ENCODE measurements at regions not wholly inside any gene's neighbourhood (a gene's known extent, or its start where the extent isn't known, plus 50 kb on each side); places are given as distances from the start of the nearest gene placed in this dataset.

- TF ChIP-seq POLR2A (IDR thresholded peaks at IDR 0.05; ENCODE audit: low read depth, low read length), result no peak
- FAIRE-seq (no peak), DNase-seq (ENCODE audit: insufficient read length, low spot score) (no peak)
These were observed 318.3 kb downstream of the MN1 start for GRCh38 chr22:27483095-27483785.

- no peak for DNase-seq (ENCODE audit: insufficient read length, low spot score)
- FAIRE-seq, result no peak
- TF ChIP-seq POLR2A (IDR thresholded peaks at IDR 0.05; ENCODE audit: low read depth, low read length), result no peak
These were observed 315.7 kb downstream of the MN1 start for GRCh38 chr22:27485842-27486241.

GRCh38 chr22:27487600-27488452 lies 313.7 kb downstream of the MN1 start:
- no peak for TF ChIP-seq POLR2A (IDR thresholded peaks at IDR 0.05; ENCODE audit: low read depth, low read length)
- DNase-seq (ENCODE audit: insufficient read length, low spot score) (no peak), FAIRE-seq (no peak)

- DNase-seq (ENCODE audit: insufficient read length, low spot score), result no peak
- no peak for FAIRE-seq
- no peak for TF ChIP-seq POLR2A (IDR thresholded peaks at IDR 0.05; ENCODE audit: low read depth, low read length)
These were observed 312.9 kb downstream of the MN1 start for GRCh38 chr22:27488456-27489177.

- FAIRE-seq (no peak), DNase-seq (ENCODE audit: insufficient read length, low spot score) (no peak)
These were observed 312.3 kb downstream of the MN1 start for GRCh38 chr22:27489178-27489675.

GRCh38 chr22:27490080-27490479 lies 311.5 kb downstream of the MN1 start:
- TF ChIP-seq POLR2A (IDR thresholded peaks at IDR 0.05; ENCODE audit: low read depth, low read length), result no peak
- no peak for FAIRE-seq
- no peak for DNase-seq (ENCODE audit: insufficient read length, low spot score)

More at GRCh38 chr22:27489178-27489675, 312.3 kb downstream of the MN1 start:
- TF ChIP-seq POLR2A (IDR thresholded peaks at IDR 0.05; ENCODE audit: low read depth, low read length), result no peak

GRCh38 chr22:27491888-27492287 lies 309.7 kb downstream of the MN1 start:
- no peak for TF ChIP-seq POLR2A (IDR thresholded peaks at IDR 0.05; ENCODE audit: low read depth, low read length)
- FAIRE-seq, result no peak
- DNase-seq (ENCODE audit: insufficient read length, low spot score), result no peak

- FAIRE-seq (no peak), DNase-seq (ENCODE audit: insufficient read length, low spot score) (no peak)
- TF ChIP-seq POLR2A (IDR thresholded peaks at IDR 0.05; ENCODE audit: low read depth, low read length), result no peak
These were observed 308.9 kb downstream of the MN1 start for GRCh38 chr22:27492566-27493201.

GRCh38 chr22:27493796-27494195 lies 307.8 kb downstream of the MN1 start:
- DNase-seq (ENCODE audit: insufficient read length, low spot score) (no peak), FAIRE-seq (no peak)
- no peak for TF ChIP-seq POLR2A (IDR thresholded peaks at IDR 0.05; ENCODE audit: low read depth, low read length)

- FAIRE-seq (no peak), DNase-seq (ENCODE audit: insufficient read length, low spot score) (no peak)
- no peak for TF ChIP-seq POLR2A (IDR thresholded peaks at IDR 0.05; ENCODE audit: low read depth, low read length)
These were observed 306.8 kb downstream of the MN1 start for GRCh38 chr22:27494785-27495184.

GRCh38 chr22:27495325-27495724 lies 306.2 kb downstream of the MN1 start:
- TF ChIP-seq POLR2A (IDR thresholded peaks at IDR 0.05; ENCODE audit: low read depth, low read length), result no peak
- FAIRE-seq, result no peak
- no peak for DNase-seq (ENCODE audit: insufficient read length, low spot score)

- DNase-seq (ENCODE audit: insufficient read length, low spot score) (no peak), FAIRE-seq (no peak)
- TF ChIP-seq POLR2A (IDR thresholded peaks at IDR 0.05; ENCODE audit: low read depth, low read length), result no peak
These were observed 302.4 kb downstream of the MN1 start for GRCh38 chr22:27499121-27499520.

- FAIRE-seq (no peak), DNase-seq (ENCODE audit: insufficient read length, low spot score) (no peak)
- no peak for TF ChIP-seq POLR2A (IDR thresholded peaks at IDR 0.05; ENCODE audit: low read depth, low read length)
These were observed 300.2 kb downstream of the MN1 start for GRCh38 chr22:27501191-27501936.
